ENCODE measurements at regions not wholly inside any gene's neighbourhood (a gene's known extent, or its start where the extent isn't known, plus 50 kb on each side); places are given as distances from the start of the nearest gene placed in this dataset.

DNA sequence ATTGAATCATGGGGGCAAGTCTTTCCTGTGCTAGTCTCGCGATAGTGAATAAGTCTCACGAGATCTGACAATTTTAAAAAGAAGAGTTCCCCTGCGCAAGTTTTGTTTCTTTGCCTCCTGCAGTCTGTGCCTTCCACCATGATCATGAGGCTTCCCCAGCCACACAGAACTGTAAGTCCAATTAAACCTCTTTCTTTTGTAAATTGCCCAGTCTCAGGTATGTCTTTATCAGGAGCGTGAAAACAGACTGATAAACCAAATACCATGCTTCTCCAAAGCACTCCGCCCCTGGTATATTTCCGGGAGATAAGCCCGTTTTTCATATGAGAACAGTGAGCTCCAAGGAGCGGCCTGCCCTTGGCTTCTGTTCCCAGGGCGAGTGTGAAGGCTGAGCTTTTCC is 118.9 kb downstream of the EVX1 start:
- no peak for DNase-seq (ENCODE audit: low read depth in 3 of 3, low spot score in 2 of 3)

DNA sequence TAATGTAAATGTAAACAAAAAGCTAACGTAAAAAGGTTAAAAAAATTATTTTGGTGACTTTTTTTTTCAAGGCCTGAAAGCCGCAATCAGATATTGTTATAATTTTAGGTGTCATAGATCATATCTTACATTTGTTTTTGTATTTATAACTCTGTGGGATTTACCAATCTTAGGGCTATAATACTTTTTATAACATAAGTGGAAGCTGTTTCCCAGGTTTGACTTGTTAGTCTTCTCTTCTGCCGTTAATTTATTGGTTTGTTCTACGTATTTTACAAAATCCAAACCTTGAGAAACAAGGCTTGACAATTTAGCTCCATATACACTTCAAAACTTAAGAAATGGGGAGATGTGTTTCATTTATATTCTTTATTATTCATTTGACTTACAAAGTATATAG is 119.4 kb downstream of the EVX1 start:
- DNase-seq (ENCODE audit: low read depth in 3 of 3, low spot score in 2 of 3) = no peak

DNA sequence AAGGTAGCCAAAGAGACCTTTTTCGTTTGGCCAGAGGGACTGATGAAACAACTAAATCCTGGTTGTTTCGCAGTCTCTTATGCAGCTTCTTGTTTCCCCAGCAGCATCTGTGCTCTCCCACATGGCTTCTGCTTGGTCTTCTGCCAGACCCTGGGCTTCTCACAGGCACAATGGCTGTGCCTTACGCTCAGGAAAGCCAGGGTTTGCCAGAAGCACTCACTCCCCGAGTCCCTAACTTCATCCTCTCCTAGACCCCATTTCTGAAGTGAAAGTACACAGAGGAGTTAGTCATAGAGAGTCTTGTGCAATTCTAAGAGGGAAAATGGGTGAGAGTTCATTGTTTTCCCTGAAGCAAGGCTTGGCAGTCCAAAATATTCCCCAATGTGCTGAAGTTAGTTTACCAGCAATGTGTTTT is 121.7 kb downstream of the EVX1 start:
- DNase-seq (ENCODE audit: low read depth in 3 of 3, low spot score in 2 of 3) = no peak

DNA sequence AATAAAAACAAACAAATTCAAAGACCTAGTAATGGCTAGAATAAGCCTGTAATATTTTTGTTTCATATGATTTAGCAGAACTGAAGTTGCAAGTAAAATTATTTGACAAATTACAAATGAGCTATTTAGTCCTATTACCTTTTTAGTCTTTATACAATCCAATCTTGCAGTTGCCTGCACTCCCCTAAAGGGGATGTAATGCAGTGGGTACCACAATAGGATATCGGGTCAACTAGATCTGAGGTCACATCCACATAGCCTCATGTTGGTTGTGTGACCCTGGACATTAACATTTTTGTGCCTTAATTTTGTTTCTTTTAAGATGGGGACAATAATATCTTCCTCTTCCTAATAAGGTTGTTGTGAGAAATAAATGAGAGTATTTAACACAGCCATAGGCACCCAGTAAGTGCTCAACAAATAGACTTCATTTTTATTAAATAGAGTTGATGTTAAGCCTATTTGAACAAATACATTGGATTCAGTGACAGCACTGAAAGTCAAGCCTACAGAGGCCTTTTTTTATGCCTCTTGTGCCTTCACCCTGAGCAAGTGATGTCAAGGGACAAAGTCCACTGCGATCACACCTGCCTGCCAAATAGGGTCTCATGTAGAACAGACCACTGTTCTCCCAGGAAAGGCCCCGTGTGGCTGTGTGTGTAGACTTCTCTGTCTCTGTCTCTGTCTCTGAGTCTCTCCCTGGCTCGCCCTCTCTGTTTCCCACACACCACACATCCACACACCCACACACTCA is 124.8 kb downstream of the EVX1 start:
- no peak for DNase-seq (ENCODE audit: low read depth in 3 of 3, low spot score in 2 of 3)

DNA sequence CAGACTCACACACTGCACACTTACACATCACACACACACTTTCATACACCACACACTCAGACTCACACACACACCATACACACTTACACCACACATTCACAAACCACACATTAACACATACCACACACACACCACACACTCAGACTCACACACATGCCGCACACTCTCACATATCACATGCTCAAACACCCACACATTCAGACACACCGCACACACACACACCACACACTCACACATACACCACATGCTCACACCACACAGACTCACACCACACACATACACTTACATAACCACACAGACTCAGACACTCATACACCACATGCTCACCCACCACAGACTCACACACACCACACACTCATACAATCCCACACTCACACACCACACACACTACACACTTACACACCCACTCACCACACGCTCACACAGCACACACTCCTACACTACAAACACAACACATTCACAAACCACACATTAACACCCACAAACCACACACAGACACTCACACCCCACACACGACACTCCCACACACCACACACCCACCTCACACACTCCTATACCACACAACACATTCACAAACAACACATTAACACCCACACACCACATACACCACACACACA is 125.4 kb downstream of the EVX1 start:
- no peak for DNase-seq (ENCODE audit: low read depth in 3 of 3, low spot score in 2 of 3)

DNA sequence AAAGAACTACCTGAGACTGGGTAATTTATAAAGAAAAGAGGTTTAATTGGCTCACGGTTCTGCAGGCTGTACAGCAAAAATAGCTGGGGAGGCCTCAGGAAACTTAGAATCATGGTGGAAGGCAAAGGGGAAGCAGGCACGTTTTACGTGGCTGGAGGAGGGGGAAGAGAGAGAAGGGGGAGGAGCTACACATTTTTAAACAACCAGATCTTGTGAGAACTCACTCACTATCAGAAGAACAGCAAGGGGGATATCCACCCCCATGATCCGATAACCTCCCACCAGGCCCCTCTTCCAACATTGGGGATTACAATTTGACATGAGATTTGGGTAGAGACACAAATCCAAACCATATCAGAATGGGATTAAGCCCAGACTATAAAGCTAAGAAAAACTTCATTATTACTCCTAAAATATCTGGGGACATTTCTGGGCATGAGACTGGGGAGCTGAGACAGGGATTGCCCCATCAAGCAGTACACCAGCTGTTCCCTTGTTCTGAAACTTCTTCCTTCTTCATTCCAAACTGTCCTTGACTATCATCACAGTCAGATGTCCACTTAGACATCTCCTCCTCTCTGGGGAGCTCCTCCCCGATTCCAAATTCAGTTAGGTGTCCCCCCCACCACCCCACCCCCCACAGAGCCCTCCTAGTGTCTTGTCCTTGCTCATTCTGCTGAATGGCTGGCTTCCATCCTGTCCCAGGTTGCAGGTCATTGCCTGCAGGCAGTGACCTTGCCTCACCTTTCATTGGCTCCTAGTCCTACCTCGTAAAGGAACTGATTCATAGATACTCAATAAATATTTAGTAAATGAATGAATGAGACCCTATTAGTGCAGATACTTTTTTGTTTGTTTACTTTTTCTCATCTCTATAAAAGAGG is 132.6 kb downstream of the EVX1 start:
- DNase-seq (ENCODE audit: low read depth in 3 of 3, low spot score in 2 of 3) = no peak

DNA sequence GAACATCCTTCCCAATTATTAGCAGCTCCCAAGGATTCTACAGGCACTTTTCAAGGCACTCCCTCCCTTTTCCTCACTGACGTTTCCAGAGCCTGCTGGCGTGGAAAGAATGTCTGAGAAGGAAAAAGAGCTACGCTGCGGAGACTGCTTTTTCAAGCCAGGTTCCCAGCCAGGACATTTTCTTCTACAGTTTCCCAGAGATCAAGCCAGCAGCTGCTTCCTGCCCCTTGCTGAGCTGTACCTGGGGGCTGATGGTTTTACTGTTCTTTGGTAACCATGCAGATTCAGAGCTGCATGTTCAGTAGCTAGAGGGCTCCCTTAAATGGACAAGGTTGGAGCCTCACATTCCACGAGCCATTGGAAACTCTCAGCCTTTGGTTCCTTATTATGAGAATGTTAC is 133.4 kb downstream of the EVX1 start:
- no peak for DNase-seq (ENCODE audit: low read depth in 3 of 3, low spot score in 2 of 3)

DNA sequence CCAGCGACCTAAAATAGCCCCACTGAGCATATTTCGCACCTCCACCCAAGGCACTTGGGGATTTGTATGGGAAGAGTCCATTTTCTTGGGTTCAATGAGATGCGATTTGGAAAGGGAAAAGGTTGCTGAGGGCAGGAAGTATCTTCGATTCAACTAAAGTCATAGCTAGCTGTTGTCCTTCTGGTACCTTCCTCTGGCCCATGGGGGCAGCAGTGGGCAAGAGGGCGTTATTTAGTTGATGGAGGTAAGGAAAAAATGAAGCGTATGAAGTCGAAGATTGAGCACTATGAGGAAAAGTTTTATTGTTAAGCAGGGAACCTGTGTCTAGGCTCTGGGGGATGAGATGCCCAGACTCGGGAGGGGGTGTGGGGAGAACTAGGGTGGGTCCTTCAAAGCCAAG is 135.4 kb downstream of the EVX1 start:
- DNase-seq (ENCODE audit: low read depth in 3 of 3, low spot score in 2 of 3) = no peak

DNA sequence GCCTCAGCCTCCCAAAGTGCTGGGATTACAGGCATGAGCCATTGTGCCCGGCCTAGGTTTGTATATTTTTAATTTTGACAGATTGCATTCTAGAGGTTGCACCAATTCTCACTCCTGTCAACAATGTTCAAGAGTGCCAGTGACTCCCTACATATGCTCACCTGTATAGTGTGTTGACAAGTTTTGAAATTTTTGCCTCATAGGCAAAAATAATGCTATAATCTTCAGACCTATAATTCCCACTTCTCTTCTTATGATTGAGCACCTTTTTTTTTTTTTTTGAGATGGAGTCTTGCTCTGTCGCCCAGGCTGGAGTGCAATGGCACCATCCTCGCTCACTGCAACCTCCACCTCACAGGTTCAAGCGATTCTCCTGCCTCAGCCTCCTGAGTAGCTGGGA is 139.7 kb downstream of the EVX1 start:
- no peak for DNase-seq (ENCODE audit: low read depth in 3 of 3, low spot score in 2 of 3)

DNA sequence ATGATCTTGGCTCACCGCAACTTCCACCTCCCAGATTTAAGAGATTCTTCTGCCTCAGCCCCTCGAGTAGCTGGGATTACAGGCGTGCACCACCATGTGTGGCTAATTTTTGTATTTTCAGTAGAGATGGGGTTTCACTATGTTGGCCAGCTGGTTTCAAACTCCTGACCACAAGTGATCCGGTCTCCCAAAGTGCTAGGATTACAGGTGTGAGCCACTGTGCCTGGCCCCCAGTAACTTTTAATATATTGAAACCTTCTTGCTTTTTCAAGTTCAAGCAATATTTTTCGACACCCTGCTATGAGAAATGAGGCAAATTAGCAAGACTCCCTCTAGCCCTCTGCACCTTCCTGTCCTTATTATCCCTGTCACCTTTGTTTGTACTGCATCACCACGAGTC is 144.0 kb downstream of the EVX1 start:
- no peak for DNase-seq (ENCODE audit: low read depth in 3 of 3, low spot score in 2 of 3)

DNA sequence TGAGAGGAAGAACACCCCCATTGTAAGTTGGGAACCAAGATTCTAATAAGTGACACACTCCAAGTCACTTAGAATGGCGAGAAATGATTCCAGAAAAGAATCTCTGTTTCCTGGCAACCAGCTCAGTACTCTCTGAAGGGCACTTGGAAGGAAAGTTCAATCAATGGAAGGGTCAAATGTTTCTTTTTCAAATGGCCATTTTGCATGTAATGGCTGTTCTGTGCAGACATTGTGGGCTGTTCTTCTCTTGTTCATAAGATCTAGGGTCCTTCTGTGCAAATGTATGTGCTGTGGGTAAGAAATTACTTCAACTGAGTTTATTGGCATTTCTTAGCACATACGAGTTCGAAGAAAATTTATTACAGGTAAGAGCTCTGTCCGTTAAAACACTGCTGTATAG is 145.3 kb downstream of the EVX1 start:
- DNase-seq (ENCODE audit: low read depth in 3 of 3, low spot score in 2 of 3) = no peak

DNA sequence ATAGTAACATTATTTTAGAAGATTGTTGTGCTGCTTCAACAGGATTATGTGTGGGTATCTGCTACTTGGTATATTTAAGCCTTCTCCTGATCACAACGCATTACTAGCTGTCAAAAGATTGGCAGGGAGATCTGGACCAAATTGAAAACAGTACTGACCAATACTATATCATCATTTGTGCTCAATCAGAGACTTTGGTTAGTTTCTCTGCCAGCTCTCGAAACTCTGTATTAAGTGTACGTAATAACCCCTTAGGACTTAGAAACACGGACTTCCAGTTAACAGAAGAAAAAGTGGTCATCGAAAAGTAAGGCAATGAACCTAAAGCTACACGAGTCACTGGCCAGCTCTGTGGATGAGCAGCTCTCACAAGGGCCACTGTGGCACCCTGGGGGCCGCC is 146.0 kb downstream of the EVX1 start:
- no peak for DNase-seq (ENCODE audit: low read depth in 3 of 3, low spot score in 2 of 3)

DNA sequence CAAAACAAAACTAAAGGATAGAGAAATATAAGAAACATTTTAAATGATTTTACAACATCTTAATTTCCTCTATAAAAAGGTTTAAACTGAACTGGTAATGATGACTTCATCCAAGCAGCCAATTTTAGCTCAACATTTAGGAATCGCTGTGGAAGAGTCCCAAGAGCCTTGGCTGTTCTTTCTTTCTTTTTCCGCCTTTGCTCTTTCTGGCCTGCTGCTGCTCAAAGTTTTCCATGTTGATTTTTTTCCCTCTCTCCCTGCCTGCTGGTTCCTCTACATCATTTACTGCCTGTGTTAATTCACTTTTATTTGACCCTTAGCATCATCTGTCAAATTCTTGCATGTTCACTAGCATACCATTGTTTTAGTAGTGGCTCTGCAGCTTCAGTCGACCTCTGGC is 146.9 kb downstream of the EVX1 start:
- DNase-seq (ENCODE audit: low read depth in 3 of 3, low spot score in 2 of 3) = no peak

DNA sequence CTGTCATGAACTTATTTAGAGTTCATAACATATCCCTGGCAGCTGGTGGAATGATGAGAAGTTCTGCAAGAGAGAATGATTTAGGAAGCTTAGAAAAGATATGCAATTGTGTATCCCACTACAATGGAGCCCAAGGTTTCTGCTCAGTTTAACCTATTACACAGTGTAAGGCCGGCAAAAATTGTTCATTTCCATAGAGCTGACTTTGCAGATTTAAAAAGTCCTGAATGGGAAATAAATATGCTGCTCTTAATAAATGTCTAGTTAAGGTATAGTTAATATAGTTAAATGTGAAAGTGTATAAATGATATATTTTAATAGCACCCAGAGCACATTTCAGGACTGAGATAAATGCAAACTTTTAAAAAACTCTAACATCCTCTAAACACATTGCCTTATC is 149.9 kb downstream of the EVX1 start:
- no peak for DNase-seq (ENCODE audit: low read depth in 3 of 3, low spot score in 2 of 3)

DNA sequence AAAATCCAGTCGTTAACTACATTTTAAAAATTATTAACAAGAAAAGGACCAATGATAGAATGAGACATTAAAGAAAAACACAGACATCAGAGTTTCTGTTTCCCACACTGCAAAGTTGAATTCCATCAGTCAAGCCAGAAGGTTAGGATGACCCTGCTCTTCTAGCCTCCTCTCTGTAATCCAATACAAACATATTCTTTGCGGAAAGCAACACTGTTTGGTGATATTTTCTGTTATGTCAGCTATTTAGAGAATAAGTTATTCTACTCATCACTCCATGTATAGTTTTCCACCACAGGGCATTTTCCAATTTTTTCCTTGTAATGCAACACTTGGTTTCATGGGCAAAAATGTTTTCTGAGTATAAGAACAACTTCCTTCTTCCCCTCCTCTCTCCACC is 152.3 kb downstream of the EVX1 start:
- no peak for DNase-seq (ENCODE audit: low read depth in 3 of 3, low spot score in 2 of 3)

DNA sequence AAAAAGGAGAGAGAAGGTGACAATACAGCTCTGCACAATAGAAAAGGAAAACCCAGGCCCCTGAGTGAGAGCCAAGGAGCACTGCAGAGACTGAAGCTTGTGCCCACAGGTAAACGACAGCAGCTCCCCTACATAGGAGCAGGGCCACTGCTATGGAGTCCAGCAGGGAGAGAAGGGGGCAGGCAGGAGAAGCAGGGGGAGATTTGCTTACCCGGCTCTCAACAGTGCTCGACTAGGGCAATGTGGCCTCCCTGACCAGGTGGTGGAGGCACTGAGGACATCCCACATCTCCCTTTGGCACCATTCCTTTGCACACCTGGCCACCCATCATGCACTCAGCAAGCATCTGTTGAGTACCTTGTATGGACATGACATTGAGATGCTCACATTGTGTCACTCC is 153.0 kb downstream of the EVX1 start:
- no peak for DNase-seq (ENCODE audit: low read depth in 3 of 3, low spot score in 2 of 3)

DNA sequence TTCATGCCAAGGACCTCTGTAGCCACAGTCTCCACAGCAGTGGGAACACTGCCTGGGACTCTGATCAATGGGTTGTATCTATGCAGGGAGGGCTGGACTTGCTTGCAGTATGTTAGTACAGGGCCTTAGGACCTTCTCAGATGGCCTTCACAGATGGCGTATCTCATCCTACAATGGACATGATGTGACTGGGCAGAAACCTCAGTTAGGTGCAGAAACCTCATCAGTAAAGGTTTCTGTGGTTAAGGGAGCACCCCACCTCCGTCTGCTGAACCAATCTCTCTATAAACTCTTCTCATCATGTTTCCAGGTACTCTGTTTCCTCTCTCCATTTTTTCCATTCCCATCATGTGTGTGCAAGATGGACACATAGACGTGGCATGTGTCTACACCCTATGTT is 154.9 kb downstream of the EVX1 start:
- no peak for DNase-seq (ENCODE audit: low read depth in 3 of 3, low spot score in 2 of 3)

DNA sequence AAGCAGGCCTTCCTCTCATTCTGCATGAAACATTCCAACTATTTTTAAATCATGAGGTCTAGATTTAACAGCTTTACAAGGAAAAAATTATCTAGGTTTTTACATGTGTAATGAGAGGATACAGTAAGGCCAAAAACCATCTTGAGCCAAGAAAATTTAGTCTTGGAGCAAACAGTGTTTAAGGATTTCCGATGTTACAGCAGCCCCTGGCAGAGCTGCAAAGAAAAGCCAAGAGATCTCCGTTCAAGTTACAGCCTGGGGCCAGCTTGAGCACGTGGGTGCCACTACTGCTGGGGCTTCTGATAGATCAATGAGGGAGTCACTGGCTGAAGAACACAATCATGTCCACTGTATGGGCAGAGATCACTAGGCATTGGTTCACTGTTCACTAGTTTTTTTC is 156.2 kb downstream of the EVX1 start:
- no peak for DNase-seq (ENCODE audit: low read depth in 3 of 3, low spot score in 2 of 3)

DNA sequence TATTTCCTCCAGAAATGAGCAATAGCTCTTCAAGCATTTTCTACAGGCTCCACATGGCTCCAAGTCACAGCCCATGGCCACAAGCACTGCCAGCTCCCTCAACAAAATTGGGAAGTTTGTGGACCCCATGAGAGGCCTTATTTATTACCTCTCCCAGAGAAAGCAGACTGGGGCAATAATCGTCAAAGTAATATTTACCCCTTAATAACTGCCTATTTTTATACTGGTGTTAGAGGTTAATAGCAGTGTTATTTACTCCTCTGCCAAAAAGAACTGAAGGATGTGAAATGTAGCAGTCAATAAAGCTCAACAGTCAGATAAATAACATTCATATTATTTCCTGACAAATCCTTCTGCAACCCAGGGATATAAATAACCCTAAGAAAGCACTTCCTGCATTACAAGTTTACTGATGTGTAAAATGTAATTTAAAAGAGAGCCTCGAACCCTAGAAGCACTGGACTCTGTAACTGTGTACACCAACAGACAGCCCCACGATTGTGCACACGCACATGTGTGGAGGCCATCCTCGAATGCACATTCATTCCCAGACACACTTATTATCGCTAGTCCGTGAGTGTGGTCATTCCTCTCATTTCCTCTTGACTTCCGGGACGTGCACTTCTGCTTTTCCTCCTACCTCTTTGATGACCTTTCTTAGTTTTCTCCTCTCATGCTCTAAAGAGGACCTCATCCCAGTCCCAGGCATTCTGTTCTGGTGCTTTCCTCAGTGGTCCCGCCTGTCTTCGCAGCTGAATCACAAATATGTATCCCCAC is 157.4 kb downstream of the EVX1 start:
- no peak for DNase-seq (ENCODE audit: low read depth in 3 of 3, low spot score in 2 of 3)

DNA sequence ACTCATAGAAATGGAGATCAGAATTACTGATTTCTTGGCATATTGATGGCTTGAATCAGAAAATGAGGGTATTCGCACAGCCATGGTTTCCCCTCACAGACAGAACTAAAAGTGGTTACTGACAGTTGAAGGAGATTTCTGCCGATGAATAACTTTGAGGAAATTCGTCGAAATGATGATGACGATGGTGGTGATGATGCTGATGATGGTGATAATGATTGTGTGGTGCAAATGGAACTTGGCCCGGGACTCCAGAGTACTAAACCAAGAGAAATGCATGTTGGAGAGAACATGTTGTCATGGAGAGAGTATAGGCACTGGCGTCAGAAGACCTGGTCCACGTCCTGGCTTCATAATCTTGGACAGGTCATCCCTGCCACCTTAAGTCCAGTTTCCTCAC is 163.2 kb downstream of the EVX1 start:
- DNase-seq (ENCODE audit: low read depth in 3 of 3, low spot score in 2 of 3) = no peak

DNA sequence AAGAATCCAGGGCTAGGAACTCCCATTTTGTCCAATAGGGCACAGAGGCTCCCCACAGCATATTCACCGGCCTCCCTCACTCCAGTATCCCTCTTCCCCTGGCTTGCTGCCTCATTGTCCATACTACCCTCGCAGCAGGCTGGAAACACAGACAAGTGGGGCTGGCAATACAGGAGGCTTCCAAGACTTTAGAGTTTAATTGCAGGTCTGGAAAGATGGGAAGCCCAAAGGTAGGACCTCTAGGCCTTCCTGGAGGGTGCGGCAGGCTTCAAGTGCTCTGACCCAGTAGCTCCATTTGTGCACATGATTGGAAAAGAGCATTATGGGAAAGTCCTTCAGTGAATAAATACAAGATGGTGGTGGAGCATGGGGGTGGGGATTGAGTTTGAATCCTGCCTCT is 166.7 kb downstream of the EVX1 start:
- DNase-seq (ENCODE audit: low read depth in 3 of 3, low spot score in 2 of 3) = no peak
